GM23338 (cell line): ENCODE measurements at regions not wholly inside any gene's neighbourhood (a gene's known extent, or its start where the extent isn't known, plus 50 kb on each side); places are given as distances from the start of the nearest gene placed in this dataset.

Experiments used
- ATAC-seq: fragments of 200-7000 bp; cut with Tn5 transposase; 3 replicates; pipeline ENCODE4 v1.9.1; 2020
- DNase-seq: peaks from one replicate; pipeline ENCODE4 v3.0.0-alpha.2; 2015; ENCODE audit warnings: low spot score
- H2AFZ ChIP-seq: fragments of 200-600 bp; sonication (generic); 2 replicates; pipeline ENCODE4 v1.8.0; 2016; ENCODE audit warnings: antibody characterized with exemption, mild to moderate bottlenecking, moderate library complexity
- H3F3A ChIP-seq: fragments of 200-600 bp; sonication (generic); replicated peaks from 2 replicates; pipeline ENCODE4 v1.8.0; 2017; ENCODE audit warnings: antibody characterized with exemption, mixed run types, low read depth
- H3K27ac ChIP-seq: fragments of 200-600 bp; sonication (generic); 2 replicates; pipeline ENCODE4 v1.6.1; 2016; ENCODE audit warnings: low read depth
- H3K27me3 ChIP-seq: fragments of 200-600 bp; sonication (generic); 2 replicates; pipeline ENCODE4 v1.8.0; 2016; ENCODE audit warnings: mild to moderate bottlenecking, mixed run types, moderate library complexity; ENCODE audit not compliant: insufficient read depth
- H3K36me3 ChIP-seq: fragments of 200-600 bp; sonication (generic); 2 replicates; pipeline ENCODE4 v1.8.0; 2016; ENCODE audit warnings: mild to moderate bottlenecking; ENCODE audit not compliant: insufficient read depth
- H3K4me1 ChIP-seq: fragments of 200-600 bp; sonication (generic); 2 replicates; pipeline ENCODE4 v1.8.0; 2016; ENCODE audit warnings: mild to moderate bottlenecking, moderate library complexity; ENCODE audit not compliant: insufficient read depth
- H3K4me2 ChIP-seq: fragments of 200-600 bp; sonication (generic); 2 replicates; pipeline ENCODE4 v1.7.1; 2017; ENCODE audit warnings: mixed run types
- H3K4me3 ChIP-seq: fragments of 200-600 bp; sonication (generic); 2 replicates; pipeline ENCODE4 v1.6.1; 2016; ENCODE audit warnings: mixed run types
- H3K79me2 ChIP-seq: fragments of 200-600 bp; sonication (generic); replicated peaks from 2 replicates; pipeline ENCODE4 v1.8.0; 2017; ENCODE audit warnings: mild to moderate bottlenecking; ENCODE audit not compliant: insufficient read depth
- H3K9me2 ChIP-seq: fragments of 200-600 bp; sonication (generic); 2 replicates; pipeline ENCODE4 v1.8.0; 2017; ENCODE audit not compliant: insufficient read depth
- H4K20me1 ChIP-seq: fragments of 200-600 bp; sonication (generic); replicated peaks from 2 replicates; pipeline ENCODE4 v1.8.0; 2017; ENCODE audit warnings: mild to moderate bottlenecking; ENCODE audit not compliant: insufficient read depth
- H3K27ac Mint-ChIP-seq: 2 replicates; pipeline ENCODE4 v1.8.0; 2020; ENCODE audit warnings: inconsistent platforms, mild to moderate bottlenecking, moderate library complexity, mixed read lengths
- H3K27me3 Mint-ChIP-seq: 3 replicates; pipeline ENCODE4 v1.8.0; 2022; ENCODE audit warnings: low read depth, mild to moderate bottlenecking, moderate library complexity, mixed read lengths, inconsistent platforms; ENCODE audit not compliant: insufficient read depth, poor library complexity
- H3K36me3 Mint-ChIP-seq: 3 replicates; pipeline ENCODE4 v1.8.0; 2021; ENCODE audit warnings: low read depth, mild to moderate bottlenecking, inconsistent platforms, moderate library complexity, mixed read lengths
- H3K4me1 Mint-ChIP-seq: 3 replicates; pipeline ENCODE4 v1.8.0; 2020; ENCODE audit warnings: mild to moderate bottlenecking, inconsistent platforms, mixed read lengths
- H3K4me3 Mint-ChIP-seq: 3 replicates; pipeline ENCODE4 v1.8.0; 2021; ENCODE audit warnings: moderate library complexity, mild to moderate bottlenecking, inconsistent platforms, mixed read lengths
- H3K9me3 Mint-ChIP-seq: 3 replicates; pipeline ENCODE4 v1.8.0; 2020; ENCODE audit warnings: moderate library complexity, mild to moderate bottlenecking, inconsistent platforms, mixed read lengths
- CTCF ChIP-seq, 2 experiments: fragments of 200-600 bp in 1 of 2; sonication (generic) in 1 of 2; conservative IDR thresholded peaks; 2 replicates each; pipeline versions ENCODE4 v1.5.1 to v1.6.1; 2016 to 2017; ENCODE audit warnings: antibody characterized with exemption in 2 of 2, low read depth in 2 of 2, mild to moderate bottlenecking in 2 of 2, moderate library complexity in 1 of 2
- ETS1 ChIP-seq: IDR thresholded peaks from 2 replicates; pipeline ENCODE4 v1.6.1; 2016; ENCODE audit warnings: antibody characterized with exemption
- POLR2AphosphoS5 ChIP-seq: IDR thresholded peaks from 2 replicates; pipeline ENCODE4 v1.6.1; 2016; ENCODE audit warnings: antibody characterized with exemption, low read depth
- ZNF331 ChIP-seq: fragments of 250-450 bp; sonication (Bioruptor Pico); IDR thresholded peaks from 2 replicates; pipeline ENCODE4 v1.5.0; 2020; ENCODE audit warnings: low read depth, mild to moderate bottlenecking, moderate library complexity
- ZNF462 ChIP-seq: fragments of 250-450 bp; sonication (Bioruptor Pico); IDR thresholded peaks from 2 replicates; pipeline ENCODE4 v1.5.0; 2020; ENCODE audit warnings: mild to moderate bottlenecking, moderate library complexity

DNA sequence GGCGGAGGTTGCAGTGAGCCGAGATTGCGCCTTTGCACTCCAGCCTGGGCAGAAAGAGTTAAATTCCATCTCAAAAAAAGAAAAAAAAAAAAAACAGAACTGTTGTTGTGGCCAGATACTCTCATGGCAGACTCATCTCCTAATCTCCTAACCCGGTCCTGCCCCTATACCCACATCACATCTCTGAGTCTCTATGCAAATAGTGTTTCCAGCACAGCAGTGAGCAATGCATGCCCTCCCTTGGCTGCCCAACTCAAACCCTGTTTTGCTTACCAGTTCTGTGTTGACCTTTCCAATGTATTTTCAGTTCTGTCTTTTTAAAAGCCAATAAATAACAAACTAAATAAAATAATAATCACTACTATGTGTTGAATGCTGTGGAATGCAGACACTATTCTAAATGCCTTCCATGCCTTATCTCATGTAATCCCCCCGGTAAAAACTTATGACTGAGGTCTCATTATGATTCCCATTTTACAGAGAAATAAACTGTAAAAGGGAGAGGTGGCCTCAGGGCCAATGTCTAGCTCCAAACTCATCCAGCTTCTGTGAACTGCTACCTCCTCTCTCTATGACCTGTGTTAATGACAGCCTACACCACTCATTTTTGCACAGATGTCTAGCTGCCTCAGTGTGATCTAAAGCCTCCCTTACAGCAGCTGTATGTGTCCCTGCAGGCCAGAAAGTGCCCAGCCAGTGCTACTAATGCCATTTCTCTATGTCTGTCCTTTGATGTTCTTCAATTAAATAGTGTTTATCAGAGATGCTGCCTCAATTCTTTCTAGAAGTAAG is 289.8 kb downstream of the HS3ST3B1 start:
- DNase-seq (no peak), ATAC-seq (no peak)
- no peaks in the 10 kb centered on the region for H3K4me1 ChIP-seq
- Mint-ChIP-seq H3K27ac (no peak overlapping the region), H3K36me3 (no peaks in the 10 kb centered on the region), H3K27me3 (no peaks in the 10 kb centered on the region), H3K4me1 (peaks cover 6% of the 10 kb centered on the region; the same call in 1 of the 3 replicates), H3K4me3 (no peak overlapping the region), H3K9me3 (no peaks in the 10 kb centered on the region)
- H3K79me2 ChIP-seq: no peaks in the 10 kb centered on the region
- no peak for TF ChIP-seq ZNF462
- no peak for TF ChIP-seq CTCF (conservative IDR thresholded peaks at IDR 0.05; ENCODE audit: low read depth in 2 of 2)
- no peaks in the 10 kb centered on the region for H3F3A ChIP-seq
- H3K4me2 ChIP-seq: no peak overlapping the region
- H3K4me3 ChIP-seq: no peak overlapping the region
- no peaks in the 10 kb centered on the region; the same call in 1 of the 2 replicates for H3K9me2 ChIP-seq
- H3K27me3 ChIP-seq: no peaks in the 10 kb centered on the region
- H3K27ac ChIP-seq: no peak overlapping the region
- H3K36me3 ChIP-seq: no peaks in the 10 kb centered on the region
- H2AFZ ChIP-seq: no peak overlapping the region
- H4K20me1 ChIP-seq: no peaks in the 10 kb centered on the region

GRCh38 chr17:14585099-14585498 is 284.2 kb downstream of the HS3ST3B1 start:
- Mint-ChIP-seq H3K4me3 (no peak overlapping the region), H3K9me3 (no peaks in the 10 kb centered on the region), H3K4me1 (peaks cover 20% of the 10 kb centered on the region), H3K27ac (no peak overlapping the region), H3K27me3 (no peaks in the 10 kb centered on the region), H3K36me3 (no peaks in the 10 kb centered on the region)
- ATAC-seq (no peak), DNase-seq (no peak)
- peaks cover 14% of the 10 kb centered on the region for H3K4me1 ChIP-seq
- no peaks in the 10 kb centered on the region for H3K36me3 ChIP-seq
- H2AFZ ChIP-seq: 0 out of 2 replicates have a peak overlapping the region, but pooled peaks have one; percentile 16
- no peaks in the 10 kb centered on the region for H3K79me2 ChIP-seq
- no peak for TF ChIP-seq ETS1
- TF ChIP-seq POLR2AphosphoS5: no peak
- no peak for TF ChIP-seq ZNF331
- no peaks in the 10 kb centered on the region for H3K27me3 ChIP-seq
- H3F3A ChIP-seq: no peaks in the 10 kb centered on the region
- H3K4me2 ChIP-seq: no peak overlapping the region
- no peak overlapping the region for H3K4me3 ChIP-seq
- H4K20me1 ChIP-seq: no peaks in the 10 kb centered on the region
- H3K27ac ChIP-seq: no peak overlapping the region
- H3K9me2 ChIP-seq: no peaks in the 10 kb centered on the region; the same call in 1 of the 2 replicates
